A549 (cell line): ENCODE measurements at regions not wholly inside any gene's neighbourhood (a gene's known extent, or its start where the extent isn't known, plus 50 kb on each side); places are given as distances from the start of the nearest gene placed in this dataset.

Experiments
- CBX2 ChIP-seq: fragments of 200-600 bp; sonication (generic); IDR thresholded peaks from 2 replicates; pipeline ENCODE4 v1.6.1; 2016; ENCODE audit warnings: low read depth, mild to moderate bottlenecking, borderline replicate concordance
- EP300 ChIP-seq, 2 experiments: fragments of >200 bp; sonication (Bioruptor Twin); formaldehyde crosslinking; IDR thresholded peaks; 2 replicates in 1 of 2; 3 replicates in 1 of 2; pipeline ENCODE4 v1.6.1; 2016 to 2017
- RFX5 ChIP-seq: fragments of 450-650 bp; IDR thresholded peaks from 2 replicates; pipeline ENCODE4 v1.7.1; 2014; ENCODE audit warnings: antibody characterized with exemption, mild to moderate bottlenecking, moderate library complexity
- SMC3 ChIP-seq: fragments of >200 bp; sonication (Bioruptor Twin); formaldehyde crosslinking; IDR thresholded peaks from 3 replicates; pipeline ENCODE4 v1.6.1; 2018; ENCODE audit warnings: inconsistent platforms
- TF ChIP-seq, protein P1 (sequence below): fragments of >200 bp; sonication (Bioruptor Twin); formaldehyde crosslinking; IDR thresholded peaks from 3 replicates; pipeline ENCODE4 v1.5.1; 2016
- TF ChIP-seq, protein P2 (sequence below): fragments of 450-650 bp; IDR thresholded peaks from 2 replicates; pipeline ENCODE4 v1.6.1; 2014; ENCODE audit warnings: antibody characterized with exemption

DNA sequence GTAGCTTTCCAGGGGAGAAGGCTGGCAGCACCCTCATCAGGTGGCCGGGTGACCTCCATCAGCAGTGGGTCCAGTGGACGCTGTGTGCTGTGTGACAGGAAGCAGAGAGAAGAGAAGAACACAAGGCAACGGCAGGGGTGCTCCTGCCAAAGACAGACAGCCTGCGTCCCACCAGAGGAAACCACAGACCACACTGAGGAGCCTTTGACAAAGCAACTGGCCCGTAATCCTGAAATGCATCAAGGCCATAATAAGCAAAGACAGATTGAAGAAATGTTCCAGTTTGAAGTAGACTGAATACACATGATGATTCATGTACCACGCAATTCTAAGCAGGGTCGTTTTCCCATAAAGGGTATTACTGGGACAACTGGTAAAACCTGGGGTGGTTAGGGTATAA is 172.4 kb downstream of the FBXO15 start:
- TF ChIP-seq EP300 (IDR thresholded peaks at IDR 0.05) (no peak), SMC3 (no peak), CBX2 (no peak), RFX5 (no peak)
- TF ChIP-seq, protein P1, sequence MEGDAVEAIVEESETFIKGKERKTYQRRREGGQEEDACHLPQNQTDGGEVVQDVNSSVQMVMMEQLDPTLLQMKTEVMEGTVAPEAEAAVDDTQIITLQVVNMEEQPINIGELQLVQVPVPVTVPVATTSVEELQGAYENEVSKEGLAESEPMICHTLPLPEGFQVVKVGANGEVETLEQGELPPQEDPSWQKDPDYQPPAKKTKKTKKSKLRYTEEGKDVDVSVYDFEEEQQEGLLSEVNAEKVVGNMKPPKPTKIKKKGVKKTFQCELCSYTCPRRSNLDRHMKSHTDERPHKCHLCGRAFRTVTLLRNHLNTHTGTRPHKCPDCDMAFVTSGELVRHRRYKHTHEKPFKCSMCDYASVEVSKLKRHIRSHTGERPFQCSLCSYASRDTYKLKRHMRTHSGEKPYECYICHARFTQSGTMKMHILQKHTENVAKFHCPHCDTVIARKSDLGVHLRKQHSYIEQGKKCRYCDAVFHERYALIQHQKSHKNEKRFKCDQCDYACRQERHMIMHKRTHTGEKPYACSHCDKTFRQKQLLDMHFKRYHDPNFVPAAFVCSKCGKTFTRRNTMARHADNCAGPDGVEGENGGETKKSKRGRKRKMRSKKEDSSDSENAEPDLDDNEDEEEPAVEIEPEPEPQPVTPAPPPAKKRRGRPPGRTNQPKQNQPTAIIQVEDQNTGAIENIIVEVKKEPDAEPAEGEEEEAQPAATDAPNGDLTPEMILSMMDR, result no peak
- TF ChIP-seq, protein P2, sequence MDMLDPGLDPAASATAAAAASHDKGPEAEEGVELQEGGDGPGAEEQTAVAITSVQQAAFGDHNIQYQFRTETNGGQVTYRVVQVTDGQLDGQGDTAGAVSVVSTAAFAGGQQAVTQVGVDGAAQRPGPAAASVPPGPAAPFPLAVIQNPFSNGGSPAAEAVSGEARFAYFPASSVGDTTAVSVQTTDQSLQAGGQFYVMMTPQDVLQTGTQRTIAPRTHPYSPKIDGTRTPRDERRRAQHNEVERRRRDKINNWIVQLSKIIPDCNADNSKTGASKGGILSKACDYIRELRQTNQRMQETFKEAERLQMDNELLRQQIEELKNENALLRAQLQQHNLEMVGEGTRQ, result no peak
